Glutamatergic neuron (in vitro differentiated cells): ENCODE measurements at regions not wholly inside any gene's neighbourhood (a gene's known extent, or its start where the extent isn't known, plus 50 kb on each side); places are given as distances from the start of the nearest gene placed in this dataset.

ENCODE experiments used
- DNase-seq: peaks from one replicate; pipeline ENCODE4 v3.0.0; 2022
- H3K27ac Mint-ChIP-seq: one replicate; pipeline ENCODE4 v1.8.0; 2020; ENCODE audit warnings: mild to moderate bottlenecking, mixed read lengths, inconsistent platforms; ENCODE audit not compliant: unreplicated experiment
- H3K27me3 Mint-ChIP-seq: one replicate; pipeline ENCODE4 v1.8.0; 2020; ENCODE audit warnings: mild to moderate bottlenecking, moderate library complexity, mixed read lengths, inconsistent platforms; ENCODE audit not compliant: unreplicated experiment
- H3K36me3 Mint-ChIP-seq: one replicate; pipeline ENCODE4 v1.8.0; 2020; ENCODE audit warnings: mild to moderate bottlenecking, mixed read lengths, inconsistent platforms; ENCODE audit not compliant: unreplicated experiment
- H3K4me1 Mint-ChIP-seq: one replicate; pipeline ENCODE4 v1.8.0; 2020; ENCODE audit warnings: mild to moderate bottlenecking, low read depth, mixed read lengths, inconsistent platforms; ENCODE audit not compliant: unreplicated experiment
- H3K4me3 Mint-ChIP-seq: one replicate; pipeline ENCODE4 v1.8.0; 2020; ENCODE audit warnings: mild to moderate bottlenecking, mixed read lengths, inconsistent platforms; ENCODE audit not compliant: unreplicated experiment
- H3K9me3 Mint-ChIP-seq: one replicate; pipeline ENCODE4 v1.8.0; 2020; ENCODE audit warnings: mild to moderate bottlenecking, moderate library complexity, mixed read lengths, inconsistent platforms; ENCODE audit not compliant: unreplicated experiment
- CTCF ChIP-seq: fragments of 200-600 bp; sonication (generic); IDR thresholded peaks from one replicate; pipeline ENCODE4 v1.5.0; 2021; ENCODE audit not compliant: partially characterized antibody, unreplicated experiment

- no peak for TF ChIP-seq CTCF
- H3K4me3 Mint-ChIP-seq, result no peak overlapping the region
- peaks cover 2% of the 10 kb centered on the region for H3K27me3 Mint-ChIP-seq
- H3K36me3 Mint-ChIP-seq, result no peaks in the 10 kb centered on the region
- H3K9me3 Mint-ChIP-seq, result no peaks in the 10 kb centered on the region
- H3K27ac Mint-ChIP-seq, result no peak overlapping the region
- no peak for DNase-seq
- H3K4me1 Mint-ChIP-seq, result no peaks in the 10 kb centered on the region
Observed at GRCh38 chr11:97638641-97639224, 1248.9 kb downstream of the JRKL start.

- Mint-ChIP-seq H3K9me3 (no peaks in the 10 kb centered on the region), H3K4me3 (no peak overlapping the region), H3K4me1 (no peaks in the 10 kb centered on the region), H3K27me3 (no peaks in the 10 kb centered on the region), H3K36me3 (no peaks in the 10 kb centered on the region), H3K27ac (no peak overlapping the region)
- no peak for TF ChIP-seq CTCF
- no peak for DNase-seq
Observed at GRCh38 chr11:97641988-97642387, 1252.2 kb downstream of the JRKL start.

GRCh38 chr11:97645736-97646135 is 1255.9 kb downstream of the JRKL start:
- H3K4me1 Mint-ChIP-seq, result no peaks in the 10 kb centered on the region
- no peak overlapping the region for H3K27ac Mint-ChIP-seq
- no peak for TF ChIP-seq CTCF
- no peak for DNase-seq
- peaks cover 2% of the 10 kb centered on the region for H3K9me3 Mint-ChIP-seq
- H3K36me3 Mint-ChIP-seq, result peaks cover 7% of the 10 kb centered on the region
- H3K27me3 Mint-ChIP-seq, result no peaks in the 10 kb centered on the region
- no peak overlapping the region for H3K4me3 Mint-ChIP-seq

- H3K36me3 Mint-ChIP-seq, result no peaks in the 10 kb centered on the region
- H3K4me1 Mint-ChIP-seq, result no peaks in the 10 kb centered on the region
- H3K9me3 Mint-ChIP-seq, result peaks cover 1% of the 10 kb centered on the region
- DNase-seq, result no peak
- TF ChIP-seq CTCF, result no peak
- H3K27me3 Mint-ChIP-seq, result no peaks in the 10 kb centered on the region
- no peak overlapping the region for H3K4me3 Mint-ChIP-seq
- no peak overlapping the region for H3K27ac Mint-ChIP-seq
Observed at GRCh38 chr11:97656356-97656755, 1266.5 kb downstream of the JRKL start.

GRCh38 chr11:97657852-97658251 is 1268.0 kb downstream of the JRKL start:
- Mint-ChIP-seq H3K27ac (no peak overlapping the region), H3K4me3 (no peak overlapping the region), H3K4me1 (no peaks in the 10 kb centered on the region), H3K9me3 (peaks cover 1% of the 10 kb centered on the region), H3K27me3 (no peaks in the 10 kb centered on the region), H3K36me3 (no peaks in the 10 kb centered on the region)
- no peak for DNase-seq
- TF ChIP-seq CTCF, result no peak
